HEK293 (cell line): ENCODE measurements at regions not wholly inside any gene's neighbourhood (a gene's known extent, or its start where the extent isn't known, plus 50 kb on each side); places are given as distances from the start of the nearest gene placed in this dataset.

Experiments
- CTCF ChIA-PET: fragments of 350-600 bp; formaldehyde crosslinking; extraction: SDS; loops from one replicate; lab custom pipeline; 2021; ENCODE audit warnings: antibody characterized with exemption; lab: Yijun Ruan, JAX
- POLR2A ChIA-PET: fragments of 300-600 bp; formaldehyde crosslinking; extraction: SDS; loops from one replicate; lab custom pipeline; 2020; ENCODE audit warnings: antibody characterized with exemption, inconsistent platforms; lab: Yijun Ruan, JAX
- H3K27ac ChIP-seq: fragments of 200-500 bp; sonication (Bioruptor generic); 2 replicates; pipeline ENCODE4 v1.5.1; 2014; ENCODE audit warnings: low read depth, low read length, control low read depth, inconsistent platforms; ENCODE audit errors: extremely low read depth
- H3K36me3 ChIP-seq, 2 experiments: fragments of 200-500 bp in 1 of 2; sonication (Bioruptor generic) in 1 of 2; 1 replicate in 1 of 2; 2 replicates in 1 of 2; pipeline ENCODE4 v1.5.1; 2014 to 2017; ENCODE audit warnings: inconsistent platforms in 2 of 2, low read length in 2 of 2; ENCODE audit not compliant: control insufficient read depth in 2 of 2, insufficient read depth in 1 of 2
- H3K4me1 ChIP-seq: fragments of 200-500 bp; sonication (Bioruptor generic); 2 replicates; pipeline ENCODE4 v1.5.1; 2014; ENCODE audit warnings: mild to moderate bottlenecking, low read length, inconsistent platforms; ENCODE audit not compliant: control insufficient read depth, insufficient read depth
- H3K4me3 ChIP-seq: 2 replicates; pipeline ENCODE4 v1.5.1; 2011; ENCODE audit warnings: low read depth, mild to moderate bottlenecking, control low read depth, low read length, moderate library complexity
- H3K9me3 ChIP-seq: fragments of 200-500 bp; sonication (Bioruptor generic); 2 replicates; pipeline ENCODE4 v1.5.1; 2014; ENCODE audit warnings: low read depth, low read length, inconsistent platforms; ENCODE audit not compliant: control insufficient read depth, insufficient read depth
- BCL11B ChIP-seq: fragments of 450-650 bp; formaldehyde crosslinking; IDR thresholded peaks from 2 replicates; pipeline ENCODE4 v1.5.1; 2016; ENCODE audit warnings: low read depth, missing biosample characterization, missing genetic modification characterization
- GFI1B ChIP-seq: fragments of 450-650 bp; formaldehyde crosslinking; IDR thresholded peaks from 2 replicates; pipeline ENCODE4 v1.5.1; 2016; ENCODE audit warnings: missing biosample characterization, missing genetic modification characterization
- GLIS1 ChIP-seq: fragments of 450-650 bp; formaldehyde crosslinking; IDR thresholded peaks from 2 replicates; pipeline ENCODE4 v1.5.1; 2016; ENCODE audit warnings: missing biosample characterization, missing genetic modification characterization
- HOXC10 ChIP-seq: sonication (generic); formaldehyde crosslinking; IDR thresholded peaks from 2 replicates; pipeline ENCODE4 v1.8.1; 2023; ENCODE audit warnings: mild to moderate bottlenecking, missing genetic modification reagents
- SETDB1 ChIP-seq: IDR thresholded peaks from one replicate; pipeline ENCODE4 v1.6.1; 2017; ENCODE audit warnings: mild to moderate bottlenecking, low read length, moderate library complexity, mixed read lengths; ENCODE audit not compliant: insufficient read length
- ZBTB20 ChIP-seq: fragments of 450-650 bp; formaldehyde crosslinking; IDR thresholded peaks from 2 replicates; pipeline ENCODE4 v1.5.1; 2016; ENCODE audit warnings: missing biosample characterization, missing genetic modification characterization
- ZNF133 ChIP-seq: fragments of 450-650 bp; formaldehyde crosslinking; IDR thresholded peaks from 2 replicates; pipeline ENCODE4 v1.5.1; 2016; ENCODE audit warnings: missing biosample characterization, missing genetic modification characterization
- ZNF138 ChIP-seq: fragments of 450-650 bp; formaldehyde crosslinking; IDR thresholded peaks from 2 replicates; pipeline ENCODE4 v1.5.1; 2016; ENCODE audit warnings: missing biosample characterization, missing genetic modification characterization, borderline replicate concordance
- ZNF140 ChIP-seq: fragments of 450-650 bp; formaldehyde crosslinking; IDR thresholded peaks from 2 replicates; pipeline ENCODE4 v1.5.1; 2016; ENCODE audit warnings: missing biosample characterization, missing genetic modification characterization
- ZNF174 ChIP-seq: fragments of 450-650 bp; formaldehyde crosslinking; IDR thresholded peaks from 2 replicates; pipeline ENCODE4 v1.5.0; 2017; ENCODE audit warnings: missing biosample characterization, mild to moderate bottlenecking, missing genetic modification characterization
- ZNF214 ChIP-seq: fragments of 450-650 bp; formaldehyde crosslinking; IDR thresholded peaks from 2 replicates; pipeline ENCODE4 v1.5.1; 2017; ENCODE audit warnings: missing biosample characterization, mild to moderate bottlenecking, missing genetic modification characterization, borderline replicate concordance
- ZNF324 ChIP-seq: fragments of 450-650 bp; formaldehyde crosslinking; IDR thresholded peaks from 2 replicates; pipeline ENCODE4 v1.5.1; 2016; ENCODE audit warnings: missing biosample characterization, missing genetic modification characterization
- ZNF341 ChIP-seq: fragments of 450-650 bp; formaldehyde crosslinking; IDR thresholded peaks from 2 replicates; pipeline ENCODE4; 2016; ENCODE audit warnings: low read depth, missing biosample characterization, missing genetic modification characterization
- ZNF37A ChIP-seq: fragments of 450-650 bp; IDR thresholded peaks from 2 replicates; pipeline ENCODE4 v1.5.1; 2018; ENCODE audit warnings: missing biosample characterization, missing genetic modification characterization
- ZNF404 ChIP-seq: fragments of 450-650 bp; formaldehyde crosslinking; IDR thresholded peaks from 2 replicates; pipeline ENCODE4 v1.5.1; 2017; ENCODE audit warnings: missing biosample characterization, missing genetic modification characterization
- ZNF501 ChIP-seq: fragments of 450-650 bp; formaldehyde crosslinking; IDR thresholded peaks from 2 replicates; pipeline ENCODE4 v1.5.1; 2016; ENCODE audit warnings: missing biosample characterization, missing genetic modification characterization
- ZNF514 ChIP-seq: fragments of 450-650 bp; formaldehyde crosslinking; IDR thresholded peaks from 2 replicates; pipeline ENCODE4 v1.5.1; 2016; ENCODE audit warnings: missing biosample characterization, missing genetic modification characterization
- ZNF610 ChIP-seq: fragments of 450-650 bp; formaldehyde crosslinking; IDR thresholded peaks from 2 replicates; pipeline ENCODE4 v1.5.1; 2016; ENCODE audit warnings: missing biosample characterization, missing genetic modification characterization, borderline replicate concordance
- ZNF639 ChIP-seq: fragments of 450-650 bp; formaldehyde crosslinking; IDR thresholded peaks from 2 replicates; pipeline ENCODE4 v1.5.1; 2016; ENCODE audit warnings: missing biosample characterization, missing genetic modification characterization
- ZNF664 ChIP-seq: fragments of 450-650 bp; formaldehyde crosslinking; IDR thresholded peaks from 2 replicates; pipeline ENCODE4 v1.5.1; 2016; ENCODE audit warnings: missing biosample characterization, missing genetic modification characterization
- ZNF791 ChIP-seq: fragments of 450-650 bp; formaldehyde crosslinking; IDR thresholded peaks from 2 replicates; pipeline ENCODE4 v1.5.1; 2016; ENCODE audit warnings: missing biosample characterization, missing genetic modification characterization
- TF ChIP-seq, protein P1 (sequence below): fragments of 450-650 bp; formaldehyde crosslinking; IDR thresholded peaks from 2 replicates; pipeline ENCODE4 v1.5.1; 2016; ENCODE audit warnings: missing biosample characterization, missing genetic modification characterization
- TF ChIP-seq, protein P2 (sequence below): fragments of 450-650 bp; formaldehyde crosslinking; IDR thresholded peaks from 2 replicates; pipeline ENCODE4 v1.5.1; 2016; ENCODE audit warnings: missing biosample characterization, missing genetic modification characterization, borderline replicate concordance
- TF ChIP-seq, protein P3 (sequence below): fragments of 450-650 bp; formaldehyde crosslinking; IDR thresholded peaks from 2 replicates; pipeline ENCODE4 v1.5.1; 2016; ENCODE audit warnings: missing biosample characterization, missing genetic modification characterization

GRCh38 chr5:39986614-39987013 is 561.8 kb upstream of the DAB2 start:
- Histone ChIP-seq H3K4me1 (no peaks in the 10 kb centered on the region), H3K27ac (no peak overlapping the region), H3K9me3 (no peaks in the 10 kb centered on the region), H3K4me3 (no peak overlapping the region), H3K36me3 (no peaks in the 10 kb centered on the region)
- TF ChIP-seq, protein P1, sequence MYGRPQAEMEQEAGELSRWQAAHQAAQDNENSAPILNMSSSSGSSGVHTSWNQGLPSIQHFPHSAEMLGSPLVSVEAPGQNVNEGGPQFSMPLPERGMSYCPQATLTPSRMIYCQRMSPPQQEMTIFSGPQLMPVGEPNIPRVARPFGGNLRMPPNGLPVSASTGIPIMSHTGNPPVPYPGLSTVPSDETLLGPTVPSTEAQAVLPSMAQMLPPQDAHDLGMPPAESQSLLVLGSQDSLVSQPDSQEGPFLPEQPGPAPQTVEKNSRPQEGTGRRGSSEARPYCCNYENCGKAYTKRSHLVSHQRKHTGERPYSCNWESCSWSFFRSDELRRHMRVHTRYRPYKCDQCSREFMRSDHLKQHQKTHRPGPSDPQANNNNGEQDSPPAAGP (tag by site-specific recombination), result no peak
- TF ChIP-seq ZNF404 (no peak), SETDB1 (no peak), ZNF174 (no peak), ZNF140 (tag by site-specific recombination) (no peak), ZNF664 (tag by site-specific recombination) (no peak), ZNF37A (no peak), ZBTB20 (no peak), ZNF138 (tag by site-specific recombination) (no peak), ZNF133 (tag by site-specific recombination) (no peak), BCL11B (no peak)
- TF ChIP-seq, protein P2, sequence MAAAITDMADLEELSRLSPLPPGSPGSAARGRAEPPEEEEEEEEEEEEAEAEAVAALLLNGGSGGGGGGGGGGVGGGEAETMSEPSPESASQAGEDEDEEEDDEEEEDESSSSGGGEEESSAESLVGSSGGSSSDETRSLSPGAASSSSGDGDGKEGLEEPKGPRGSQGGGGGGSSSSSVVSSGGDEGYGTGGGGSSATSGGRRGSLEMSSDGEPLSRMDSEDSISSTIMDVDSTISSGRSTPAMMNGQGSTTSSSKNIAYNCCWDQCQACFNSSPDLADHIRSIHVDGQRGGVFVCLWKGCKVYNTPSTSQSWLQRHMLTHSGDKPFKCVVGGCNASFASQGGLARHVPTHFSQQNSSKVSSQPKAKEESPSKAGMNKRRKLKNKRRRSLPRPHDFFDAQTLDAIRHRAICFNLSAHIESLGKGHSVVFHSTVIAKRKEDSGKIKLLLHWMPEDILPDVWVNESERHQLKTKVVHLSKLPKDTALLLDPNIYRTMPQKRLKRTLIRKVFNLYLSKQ, result no peak
- ChIA-PET POLR2A (no interaction called here), CTCF (interaction anchor here (0.8 kb wide), 1 partner anchor 444 kb away, joined by 3 read pairs; no protein-coding TSS in a partner anchor)

DNA sequence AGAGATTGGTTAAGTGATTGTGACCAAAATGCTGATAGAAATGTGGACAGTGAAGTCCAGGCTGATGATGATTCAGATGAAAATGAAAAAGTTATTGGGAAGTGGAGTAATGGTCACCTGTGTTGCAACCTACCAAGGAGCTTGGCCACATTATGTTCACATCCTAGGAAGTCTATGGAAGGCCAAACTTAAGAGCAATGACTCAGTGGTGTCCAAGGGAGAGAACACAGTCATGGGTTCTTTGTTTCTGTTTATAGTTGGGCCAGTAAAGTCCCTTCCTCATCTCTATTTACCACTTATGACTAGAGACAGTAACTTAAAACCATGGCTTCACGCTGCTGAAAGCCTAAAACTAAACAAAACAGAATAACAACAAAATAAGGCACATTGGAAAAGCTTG is 555.3 kb upstream of the DAB2 start:
- no peak overlapping the region for H3K27ac ChIP-seq

More for the DNA sequence above, 555.3 kb upstream of the DAB2 start:
- CTCF ChIA-PET, result no interaction called here
- no peaks in the 10 kb centered on the region for H3K4me1 ChIP-seq
- POLR2A ChIA-PET, result no interaction called here
- H3K4me3 ChIP-seq, result no peak overlapping the region
- TF ChIP-seq HOXC10 (CRISPR knock-in tag) (no peak), ZNF324 (tag by site-specific recombination) (no peak), GLIS1 (tag by site-specific recombination) (no peak), ZNF501 (no peak), ZNF791 (tag by site-specific recombination) (no peak), ZNF639 (tag by site-specific recombination) (no peak), ZNF214 (tag by site-specific recombination) (no peak), GFI1B (tag by site-specific recombination) (no peak), ZNF341 (tag by site-specific recombination) (no peak), ZNF610 (tag by site-specific recombination) (no peak), ZNF514 (tag by site-specific recombination) (no peak)
- TF ChIP-seq, protein P3, sequence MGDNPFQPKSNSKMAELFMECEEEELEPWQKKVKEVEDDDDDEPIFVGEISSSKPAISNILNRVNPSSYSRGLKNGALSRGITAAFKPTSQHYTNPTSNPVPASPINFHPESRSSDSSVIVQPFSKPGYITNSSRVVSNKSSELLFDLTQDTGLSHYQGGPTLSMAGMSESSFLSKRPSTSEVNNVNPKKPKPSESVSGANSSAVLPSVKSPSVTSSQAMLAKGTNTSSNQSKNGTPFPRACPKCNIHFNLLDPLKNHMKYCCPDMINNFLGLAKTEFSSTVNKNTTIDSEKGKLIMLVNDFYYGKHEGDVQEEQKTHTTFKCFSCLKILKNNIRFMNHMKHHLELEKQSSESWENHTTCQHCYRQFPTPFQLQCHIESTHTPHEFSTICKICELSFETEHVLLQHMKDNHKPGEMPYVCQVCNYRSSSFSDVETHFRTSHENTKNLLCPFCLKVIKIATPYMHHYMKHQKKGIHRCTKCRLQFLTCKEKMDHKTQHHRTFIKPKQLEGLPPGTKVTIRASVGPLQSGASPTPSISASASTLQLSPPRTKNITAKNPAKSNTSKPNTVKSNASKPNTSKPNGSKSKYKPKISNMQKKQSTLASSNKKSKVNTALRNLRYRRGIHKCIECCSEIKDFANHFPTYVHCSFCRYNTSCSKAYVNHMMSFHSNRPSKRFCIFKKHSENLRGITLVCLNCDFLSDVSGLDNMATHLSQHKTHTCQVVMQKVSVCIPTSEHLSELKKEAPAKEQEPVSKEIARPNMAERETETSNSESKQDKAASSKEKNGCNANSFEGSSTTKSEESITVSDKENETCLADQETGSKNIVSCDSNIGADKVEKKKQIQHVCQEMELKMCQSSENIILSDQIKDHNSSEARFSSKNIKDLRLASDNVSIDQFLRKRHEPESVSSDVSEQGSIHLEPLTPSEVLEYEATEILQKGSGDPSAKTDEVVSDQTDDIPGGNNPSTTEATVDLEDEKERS (tag by site-specific recombination), result no peak
- H3K36me3 ChIP-seq, result no peaks in the 10 kb centered on the region
- no peaks in the 10 kb centered on the region for H3K9me3 ChIP-seq
